ENCODE measurements at regions not wholly inside any gene's neighbourhood (a gene's known extent, or its start where the extent isn't known, plus 50 kb on each side); places are given as distances from the start of the nearest gene placed in this dataset.

- dilution Hi-C loops (cut with MboI; ENCODE audit: extremely low pct_ligation_motif_present, low sequenced_read_pairs): no loop called here
- H3K4me1 ChIP-seq (ENCODE audit: control insufficient read depth, extremely low read depth, insufficient read depth, low read length): no peaks in the 10 kb centered on the region
- H3K4me3 ChIP-seq (ENCODE audit: control insufficient read depth in 2 of 3, extremely low read depth in 1 of 3, insufficient read depth in 2 of 3, low read depth in 1 of 3, low read length in 3 of 3): no peak overlapping the region
- H3K4me2 ChIP-seq (ENCODE audit: control insufficient read depth, extremely low read depth, insufficient read depth, low read depth, low read length): no peak overlapping the region
- no peaks in the 10 kb centered on the region for H3K9me3 ChIP-seq (ENCODE audit: control insufficient read depth, low read depth, low read length)
- no peaks in the 10 kb centered on the region for H3K9me1 ChIP-seq (ENCODE audit: control insufficient read depth, extremely low read depth, insufficient read depth, low read length)
- H3K9ac ChIP-seq (ENCODE audit: control insufficient read depth, extremely low read depth, insufficient read depth, low read length): no peak overlapping the region
- H4K20me1 ChIP-seq (ENCODE audit: control insufficient read depth, extremely low read depth, insufficient read depth, low read length): no peaks in the 10 kb centered on the region
- DNase-seq (ENCODE audit: low read depth, low spot score) (no peak), FAIRE-seq (no peak)
- no peaks in the 10 kb centered on the region for H3K36me3 ChIP-seq (ENCODE audit: control insufficient read depth in 2 of 2, extremely low read depth in 1 of 2, insufficient read depth in 2 of 2, low read length in 2 of 2)
- no peaks in the 10 kb centered on the region for H3K79me2 ChIP-seq (ENCODE audit: control insufficient read depth, insufficient read depth, low read length)
- H3K27me3 ChIP-seq (ENCODE audit: control insufficient read depth, extremely low read depth, insufficient read depth, low read length): no peaks in the 10 kb centered on the region
- TF ChIP-seq EZH2 (IDR thresholded peaks at IDR 0.05; ENCODE audit: low read length): no peak
- no peak for TF ChIP-seq CTCF (optimal IDR thresholded peaks at IDR 0.05 in 1 of 3, IDR thresholded peaks at IDR 0.05 in 1 of 3, conservative IDR thresholded peaks at IDR 0.05 in 1 of 3; ENCODE audit: extremely low read depth in 1 of 3, insufficient read depth in 2 of 3, low read length in 3 of 3)
- H2AFZ ChIP-seq (ENCODE audit: control insufficient read depth, low read length): no peak overlapping the region
- no peak overlapping the region for H3K27ac ChIP-seq (ENCODE audit: control insufficient read depth, insufficient read depth, low read length)
Observed at GRCh38 chr11:101269390-101269789, 139.8 kb upstream of the PGR start.

GRCh38 chr11:101267654-101268053, 138.0 kb upstream of the PGR start:
- no peaks in the 10 kb centered on the region for H3K36me3 ChIP-seq (ENCODE audit: control insufficient read depth in 2 of 2, extremely low read depth in 1 of 2, insufficient read depth in 2 of 2, low read length in 2 of 2)
- H3K79me2 ChIP-seq (ENCODE audit: control insufficient read depth, insufficient read depth, low read length): no peaks in the 10 kb centered on the region
- no peak for FAIRE-seq
- H4K20me1 ChIP-seq (ENCODE audit: control insufficient read depth, extremely low read depth, insufficient read depth, low read length): no peaks in the 10 kb centered on the region
- no peaks in the 10 kb centered on the region for H3K27me3 ChIP-seq (ENCODE audit: control insufficient read depth, extremely low read depth, insufficient read depth, low read length)
- H2AFZ ChIP-seq (ENCODE audit: control insufficient read depth, low read length): no peak overlapping the region
- no peak overlapping the region for H3K4me2 ChIP-seq (ENCODE audit: control insufficient read depth, extremely low read depth, insufficient read depth, low read depth, low read length)
- H3K9ac ChIP-seq (ENCODE audit: control insufficient read depth, extremely low read depth, insufficient read depth, low read length): no peak overlapping the region
- no peak for DNase-seq (ENCODE audit: low read depth, low spot score)
- H3K9me1 ChIP-seq (ENCODE audit: control insufficient read depth, extremely low read depth, insufficient read depth, low read length): no peaks in the 10 kb centered on the region
- H3K4me1 ChIP-seq (ENCODE audit: control insufficient read depth, extremely low read depth, insufficient read depth, low read length): no peaks in the 10 kb centered on the region
- no peak overlapping the region for H3K27ac ChIP-seq (ENCODE audit: control insufficient read depth, insufficient read depth, low read length)
- H3K4me3 ChIP-seq (ENCODE audit: control insufficient read depth in 2 of 3, extremely low read depth in 1 of 3, insufficient read depth in 2 of 3, low read depth in 1 of 3, low read length in 3 of 3): no peak overlapping the region
- no peak for TF ChIP-seq CTCF (optimal IDR thresholded peaks at IDR 0.05 in 1 of 3, IDR thresholded peaks at IDR 0.05 in 1 of 3, conservative IDR thresholded peaks at IDR 0.05 in 1 of 3; ENCODE audit: extremely low read depth in 1 of 3, insufficient read depth in 2 of 3, low read length in 3 of 3)
- no peak for TF ChIP-seq EZH2 (IDR thresholded peaks at IDR 0.05; ENCODE audit: low read length)
- dilution Hi-C loops (cut with MboI; ENCODE audit: extremely low pct_ligation_motif_present, low sequenced_read_pairs): no loop called here
- no peaks in the 10 kb centered on the region for H3K9me3 ChIP-seq (ENCODE audit: control insufficient read depth, low read depth, low read length)
